ENCODE measurements at regions not wholly inside any gene's neighbourhood (a gene's known extent, or its start where the extent isn't known, plus 50 kb on each side); places are given as distances from the start of the nearest gene placed in this dataset.

DNA sequence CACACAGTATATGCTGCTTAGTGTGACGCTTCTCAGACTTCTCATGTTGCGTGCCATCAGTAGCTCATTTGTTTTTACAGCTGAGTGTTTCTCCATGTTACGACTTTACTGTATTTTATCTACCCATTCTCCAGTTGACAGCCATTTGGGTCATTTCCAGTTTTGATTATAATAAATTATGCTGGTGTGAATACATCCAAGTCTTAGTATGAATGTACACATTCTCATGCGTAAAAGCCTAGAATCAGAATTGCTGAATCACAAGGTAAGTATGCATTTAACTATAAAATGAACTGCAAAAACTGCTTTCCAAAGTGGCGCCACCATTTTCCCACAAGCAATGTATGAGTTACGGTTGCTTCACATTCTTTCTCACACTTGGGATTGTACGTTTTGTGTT lies 184.2 kb upstream of the SLC35G4 start:
- TF ChIP-seq, protein P1, sequence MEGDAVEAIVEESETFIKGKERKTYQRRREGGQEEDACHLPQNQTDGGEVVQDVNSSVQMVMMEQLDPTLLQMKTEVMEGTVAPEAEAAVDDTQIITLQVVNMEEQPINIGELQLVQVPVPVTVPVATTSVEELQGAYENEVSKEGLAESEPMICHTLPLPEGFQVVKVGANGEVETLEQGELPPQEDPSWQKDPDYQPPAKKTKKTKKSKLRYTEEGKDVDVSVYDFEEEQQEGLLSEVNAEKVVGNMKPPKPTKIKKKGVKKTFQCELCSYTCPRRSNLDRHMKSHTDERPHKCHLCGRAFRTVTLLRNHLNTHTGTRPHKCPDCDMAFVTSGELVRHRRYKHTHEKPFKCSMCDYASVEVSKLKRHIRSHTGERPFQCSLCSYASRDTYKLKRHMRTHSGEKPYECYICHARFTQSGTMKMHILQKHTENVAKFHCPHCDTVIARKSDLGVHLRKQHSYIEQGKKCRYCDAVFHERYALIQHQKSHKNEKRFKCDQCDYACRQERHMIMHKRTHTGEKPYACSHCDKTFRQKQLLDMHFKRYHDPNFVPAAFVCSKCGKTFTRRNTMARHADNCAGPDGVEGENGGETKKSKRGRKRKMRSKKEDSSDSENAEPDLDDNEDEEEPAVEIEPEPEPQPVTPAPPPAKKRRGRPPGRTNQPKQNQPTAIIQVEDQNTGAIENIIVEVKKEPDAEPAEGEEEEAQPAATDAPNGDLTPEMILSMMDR (IDR thresholded peaks at IDR 0.05 in 2 of 3, conservative IDR thresholded peaks at IDR 0.05 in 1 of 3; ENCODE audit: borderline replicate concordance in 1 of 3, insufficient read depth in 1 of 3, low read depth in 2 of 3, low read length in 2 of 3) = no peak
- TF ChIP-seq YY1 (IDR thresholded peaks at IDR 0.05; ENCODE audit: extremely low read depth, insufficient replicate concordance, low read depth, low read length) (no peak), ZNF274 (IDR thresholded peaks at IDR 0.05; ENCODE audit: low read depth, low read length) (no peak), POLR2A (IDR thresholded peaks at IDR 0.05; ENCODE audit: borderline replicate concordance, extremely low read depth, insufficient read depth, insufficient read length) (no peak), EZH2 (IDR thresholded peaks at IDR 0.05) (no peak), POLR2AphosphoS5 (IDR thresholded peaks at IDR 0.05; ENCODE audit: low read depth, low read length) (no peak), CBX3 (IDR thresholded peaks at IDR 0.05; ENCODE audit: low read depth) (no peak), ZFX (IDR thresholded peaks at IDR 0.05) (no peak), SIN3A (IDR thresholded peaks at IDR 0.05; ENCODE audit: low read depth) (no peak), CEBPB (IDR thresholded peaks at IDR 0.05; ENCODE audit: low read depth) (no peak), SRF (IDR thresholded peaks at IDR 0.05; ENCODE audit: low read depth) (no peak), JUND (IDR thresholded peaks at IDR 0.05) (no peak)
- TF ChIP-seq, protein P2, sequence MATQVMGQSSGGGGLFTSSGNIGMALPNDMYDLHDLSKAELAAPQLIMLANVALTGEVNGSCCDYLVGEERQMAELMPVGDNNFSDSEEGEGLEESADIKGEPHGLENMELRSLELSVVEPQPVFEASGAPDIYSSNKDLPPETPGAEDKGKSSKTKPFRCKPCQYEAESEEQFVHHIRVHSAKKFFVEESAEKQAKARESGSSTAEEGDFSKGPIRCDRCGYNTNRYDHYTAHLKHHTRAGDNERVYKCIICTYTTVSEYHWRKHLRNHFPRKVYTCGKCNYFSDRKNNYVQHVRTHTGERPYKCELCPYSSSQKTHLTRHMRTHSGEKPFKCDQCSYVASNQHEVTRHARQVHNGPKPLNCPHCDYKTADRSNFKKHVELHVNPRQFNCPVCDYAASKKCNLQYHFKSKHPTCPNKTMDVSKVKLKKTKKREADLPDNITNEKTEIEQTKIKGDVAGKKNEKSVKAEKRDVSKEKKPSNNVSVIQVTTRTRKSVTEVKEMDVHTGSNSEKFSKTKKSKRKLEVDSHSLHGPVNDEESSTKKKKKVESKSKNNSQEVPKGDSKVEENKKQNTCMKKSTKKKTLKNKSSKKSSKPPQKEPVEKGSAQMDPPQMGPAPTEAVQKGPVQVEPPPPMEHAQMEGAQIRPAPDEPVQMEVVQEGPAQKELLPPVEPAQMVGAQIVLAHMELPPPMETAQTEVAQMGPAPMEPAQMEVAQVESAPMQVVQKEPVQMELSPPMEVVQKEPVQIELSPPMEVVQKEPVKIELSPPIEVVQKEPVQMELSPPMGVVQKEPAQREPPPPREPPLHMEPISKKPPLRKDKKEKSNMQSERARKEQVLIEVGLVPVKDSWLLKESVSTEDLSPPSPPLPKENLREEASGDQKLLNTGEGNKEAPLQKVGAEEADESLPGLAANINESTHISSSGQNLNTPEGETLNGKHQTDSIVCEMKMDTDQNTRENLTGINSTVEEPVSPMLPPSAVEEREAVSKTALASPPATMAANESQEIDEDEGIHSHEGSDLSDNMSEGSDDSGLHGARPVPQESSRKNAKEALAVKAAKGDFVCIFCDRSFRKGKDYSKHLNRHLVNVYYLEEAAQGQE (IDR thresholded peaks at IDR 0.05; ENCODE audit: low read depth) = no peak
- TF ChIP-seq, protein P3, sequence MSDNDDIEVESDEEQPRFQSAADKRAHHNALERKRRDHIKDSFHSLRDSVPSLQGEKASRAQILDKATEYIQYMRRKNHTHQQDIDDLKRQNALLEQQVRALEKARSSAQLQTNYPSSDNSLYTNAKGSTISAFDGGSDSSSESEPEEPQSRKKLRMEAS (IDR thresholded peaks at IDR 0.05) = no peak

All from HCT116 (cell line).